Testis (tissue), 2 donors: ENCODE measurements at regions not wholly inside any gene's neighbourhood (a gene's known extent, or its start where the extent isn't known, plus 50 kb on each side); places are given as distances from the start of the nearest gene placed in this dataset.

ENCODE experiments used
- DNase-seq: peaks from one replicate; pipeline ENCODE4 v3.0.0-alpha.2; 2019
- H3K27ac ChIP-seq, 2 donors: fragments of 200-600 bp; sonication (generic); one replicate each; pipeline ENCODE4 v1.5.1; 2019
- H3K27me3 ChIP-seq: fragments of 200-600 bp; sonication (generic); one replicate; pipeline ENCODE4 v1.5.1; 2019
- H3K36me3 ChIP-seq: fragments of 200-600 bp; sonication (generic); one replicate; pipeline ENCODE4 v1.5.1; 2017; ENCODE audit warnings: low read depth; ENCODE audit errors: missing control alignments
- H3K4me1 ChIP-seq: fragments of 200-600 bp; sonication (generic); one replicate; pipeline ENCODE4 v1.5.1; 2019
- H3K4me3 ChIP-seq, 2 donors: fragments of 200-600 bp; sonication (generic); one replicate each; pipeline ENCODE4 v1.5.1; 2017 to 2019
- H3K9me3 ChIP-seq: fragments of 200-600 bp; sonication (generic); one replicate; pipeline ENCODE4 v1.5.1; 2017
- CTCF ChIP-seq, 3 experiments: fragments of 450-650 bp in 2 of 3; fragments of 200-600 bp in 1 of 3; sonication (generic) in 1 of 3; IDR thresholded peaks; one replicate each; pipeline ENCODE4 v1.5.1; 2016 to 2019; ENCODE audit warnings: antibody characterized with exemption in 3 of 3, mild to moderate bottlenecking in 2 of 3, moderate library complexity in 1 of 3
- POLR2A ChIP-seq: fragments of 450-650 bp; IDR thresholded peaks from one replicate; pipeline ENCODE4 v1.6.1; 2017; ENCODE audit warnings: antibody characterized with exemption, mild to moderate bottlenecking, moderate library complexity
- WGBS, 2 donors: methylation state at CpG; one replicate each; pipeline ENCODE4 v1.1.5; 2018; 5-methylcytosine and 5-hydroxymethylcytosine counted together
- intact Hi-C: fragments of 100-400 bp; cut with DNase I; formaldehyde crosslinking; loops from one replicate; pipeline ENCODE4 v1.15.1; 2023; ENCODE audit warnings: low total_unique reads

GRCh38 chr4:104353481-104353880, 141.2 kb downstream of the CXXC4 start:
- H3K4me3 ChIP-seq, result no peak overlapping the region
- DNase-seq, result no peak
- no peak for TF ChIP-seq POLR2A
- no peak for TF ChIP-seq CTCF (IDR thresholded peaks at IDR 0.05)
- intact Hi-C loops, result no loop called here
- 90% methylated on average over 3 of the region's 3 CpGs for WGBS, 2 donors
- no peaks in the 10 kb centered on the region for H3K27me3 ChIP-seq
- no peaks in the 10 kb centered on the region for H3K4me1 ChIP-seq
- no peak overlapping the region for H3K27ac ChIP-seq
- no peaks in the 10 kb centered on the region for H3K9me3 ChIP-seq
- no peaks in the 10 kb centered on the region for H3K36me3 ChIP-seq

- intact Hi-C loops, result no loop called here
- DNase-seq, result no peak
- H3K4me3 ChIP-seq, result no peak overlapping the region
- no peaks in the 10 kb centered on the region for H3K27me3 ChIP-seq
- no peaks in the 10 kb centered on the region for H3K36me3 ChIP-seq
- 82 to 94% methylated on average over 2 of the region's 2 CpGs for WGBS, 2 donors
- H3K9me3 ChIP-seq, result no peaks in the 10 kb centered on the region
- no peaks in the 10 kb centered on the region for H3K4me1 ChIP-seq
- no peak overlapping the region for H3K27ac ChIP-seq
- no peak for TF ChIP-seq CTCF (IDR thresholded peaks at IDR 0.05)
- TF ChIP-seq POLR2A, result no peak
Measured at GRCh38 chr4:104352211-104352610, 142.5 kb downstream of the CXXC4 start.

- WGBS, 2 donors, result 70 to 92% methylated on average over 3 of the region's 3 CpGs
- no peaks in the 10 kb centered on the region for H3K27me3 ChIP-seq
- H3K36me3 ChIP-seq, result no peaks in the 10 kb centered on the region
- no peak for DNase-seq
- TF ChIP-seq CTCF (IDR thresholded peaks at IDR 0.05), result no peak
- TF ChIP-seq POLR2A, result no peak
- H3K4me1 ChIP-seq, result no peaks in the 10 kb centered on the region
- no peak overlapping the region for H3K4me3 ChIP-seq
- no peak overlapping the region for H3K27ac ChIP-seq
- intact Hi-C loops, result no loop called here
- no peaks in the 10 kb centered on the region for H3K9me3 ChIP-seq
Measured at GRCh38 chr4:104351706-104352105, 143.0 kb downstream of the CXXC4 start.

- 98% methylated on average over 4 of the region's 4 CpGs; no CpG with 5 or more reads in 1 of the 2 donors for whole genome bisulfite sequencing, 2 donors
- intact Hi-C loops, result no loop called here
Measured at GRCh38 chr4:104345598-104346242, 149.0 kb downstream of the CXXC4 start.

More at GRCh38 chr4:104345598-104346242, 149.0 kb downstream of the CXXC4 start:
- no peaks in the 10 kb centered on the region for H3K4me1 ChIP-seq
- TF ChIP-seq CTCF (IDR thresholded peaks at IDR 0.05) (no peak), POLR2A (no peak)
- H3K36me3 ChIP-seq, result no peaks in the 10 kb centered on the region
- H3K9me3 ChIP-seq, result no peaks in the 10 kb centered on the region
- DNase-seq, result no peak
- no peaks in the 10 kb centered on the region for H3K27me3 ChIP-seq
- H3K27ac ChIP-seq, result no peak overlapping the region
- H3K4me3 ChIP-seq, result no peak overlapping the region
